ENCODE measurements at regions not wholly inside any gene's neighbourhood (a gene's known extent, or its start where the extent isn't known, plus 50 kb on each side); places are given as distances from the start of the nearest gene placed in this dataset.

DNA sequence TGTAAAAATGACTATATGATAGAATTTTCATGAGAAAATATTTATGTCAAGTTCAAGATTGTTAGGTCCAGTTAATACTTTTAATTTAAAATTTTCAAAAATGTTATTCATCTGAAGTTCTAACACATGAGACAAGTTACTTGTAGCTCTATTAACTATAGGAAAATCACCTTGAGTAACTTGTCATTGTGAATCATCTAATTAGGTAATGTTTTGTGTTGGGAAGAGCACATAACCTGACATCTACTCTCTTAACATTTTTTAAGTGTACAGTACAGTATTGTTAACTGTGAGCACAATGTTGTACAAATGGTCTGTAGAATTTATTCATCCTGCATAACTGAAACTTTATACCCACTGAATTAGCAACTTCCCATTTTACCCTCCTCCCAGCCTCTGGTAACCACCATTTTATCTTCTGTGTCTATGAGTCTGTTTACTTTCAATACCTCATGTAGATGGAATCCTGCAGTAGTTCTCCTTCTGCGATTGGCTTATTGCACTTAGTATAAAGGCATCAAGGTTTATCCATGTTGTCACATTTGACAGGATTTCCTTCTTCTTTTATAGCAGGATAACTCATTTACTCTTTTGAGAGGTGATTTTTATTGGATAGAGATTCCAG lies 54.6 kb downstream of the ARL4A start:
- DNase-seq (ENCODE audit: low read depth in 2 of 2) = peak in 1 of 2 donors; percentile 31

DNA sequence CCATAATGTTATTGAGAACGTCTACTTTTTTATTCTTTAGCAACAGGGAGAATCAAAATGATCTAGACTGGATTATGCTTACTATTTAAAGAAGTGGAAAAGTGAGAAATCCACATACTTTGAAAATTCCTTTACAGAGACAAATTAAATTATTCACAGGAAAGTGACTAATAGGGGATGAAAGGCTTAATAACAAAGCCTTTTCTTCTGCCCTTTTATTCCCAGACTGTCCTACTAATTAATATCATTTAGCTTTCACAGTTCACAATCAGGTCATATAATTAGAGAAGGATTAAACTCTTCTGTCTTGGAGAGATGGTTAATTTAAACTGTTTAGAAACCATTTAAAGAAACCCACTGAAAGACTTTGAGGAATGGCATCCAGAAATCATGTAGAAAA lies 58.8 kb downstream of the ARL4A start:
- DNase-seq (ENCODE audit: low read depth in 2 of 2) = peak in 1 of 2 donors; percentile 15

DNA sequence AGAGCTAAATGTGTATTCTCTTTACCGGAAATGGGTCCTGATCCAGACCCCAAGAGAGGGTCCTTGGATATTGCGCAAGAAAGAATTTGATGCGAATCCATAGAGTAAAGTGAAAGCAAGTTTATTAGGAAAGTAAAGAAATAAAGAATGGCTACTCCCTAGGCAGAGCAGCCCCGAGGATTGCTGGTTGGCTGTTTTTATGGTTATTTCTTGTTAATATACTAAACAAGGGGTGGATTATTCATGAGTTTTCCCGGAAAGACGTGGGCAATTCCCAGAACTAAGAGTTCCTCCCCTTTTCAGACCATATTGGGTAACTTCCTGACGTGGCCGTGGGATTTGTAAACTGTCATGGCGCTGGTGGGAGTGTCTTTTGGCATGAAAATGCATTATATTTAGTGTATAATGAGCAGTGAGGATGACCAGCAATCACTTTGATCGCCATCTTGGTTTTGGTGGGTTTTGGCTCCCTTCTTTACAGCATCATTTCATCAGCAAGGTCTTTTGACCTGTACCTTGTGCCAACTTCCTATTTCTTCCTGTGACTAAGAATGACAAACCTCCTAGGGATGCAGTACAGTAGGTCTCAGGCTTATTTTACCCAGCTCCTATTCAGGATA lies 60.4 kb downstream of the ARL4A start:
- DNase-seq (ENCODE audit: low read depth in 2 of 2) = peak in 1 of 2 donors; percentile 35

DNA sequence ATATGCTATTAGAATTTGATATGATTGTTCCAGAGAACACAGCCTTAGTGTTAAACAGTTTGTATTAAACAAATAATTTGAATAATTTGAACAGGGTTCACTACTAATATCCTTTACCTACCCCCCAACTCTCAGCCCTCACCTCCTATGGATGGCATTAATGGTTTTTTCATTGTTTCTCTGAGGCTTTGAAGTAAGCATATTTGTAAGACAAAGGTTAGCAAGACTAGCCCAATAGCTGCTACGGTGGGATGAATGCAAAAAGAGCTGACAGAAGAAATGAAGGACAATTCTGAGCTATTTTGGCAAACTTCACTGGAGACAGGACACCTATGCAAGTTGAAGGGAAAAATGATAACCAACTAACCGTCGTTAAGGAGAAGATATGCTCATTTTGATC lies 61.6 kb downstream of the ARL4A start:
- DNase-seq (ENCODE audit: low read depth in 2 of 2) = no peak

DNA sequence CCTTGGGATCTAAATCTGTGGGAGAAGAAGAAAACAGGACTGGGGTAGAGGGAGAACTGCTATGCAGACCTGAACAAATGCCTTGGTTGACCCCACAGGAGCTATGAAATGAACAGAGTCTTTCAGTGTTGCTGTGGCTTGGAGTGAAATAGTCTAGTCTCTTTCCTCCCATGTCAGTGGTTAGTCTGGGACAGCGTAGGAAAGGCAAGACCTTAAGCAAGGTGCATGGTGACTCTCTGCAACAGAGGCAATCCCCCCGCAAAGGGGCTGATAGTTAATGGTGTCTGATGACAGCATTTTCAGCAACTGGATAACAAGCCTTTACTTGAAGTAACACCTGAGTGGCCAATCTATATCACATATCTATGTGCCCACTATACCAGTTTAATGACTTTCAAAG lies 62.3 kb downstream of the ARL4A start:
- no peak for DNase-seq (ENCODE audit: low read depth in 2 of 2)

DNA sequence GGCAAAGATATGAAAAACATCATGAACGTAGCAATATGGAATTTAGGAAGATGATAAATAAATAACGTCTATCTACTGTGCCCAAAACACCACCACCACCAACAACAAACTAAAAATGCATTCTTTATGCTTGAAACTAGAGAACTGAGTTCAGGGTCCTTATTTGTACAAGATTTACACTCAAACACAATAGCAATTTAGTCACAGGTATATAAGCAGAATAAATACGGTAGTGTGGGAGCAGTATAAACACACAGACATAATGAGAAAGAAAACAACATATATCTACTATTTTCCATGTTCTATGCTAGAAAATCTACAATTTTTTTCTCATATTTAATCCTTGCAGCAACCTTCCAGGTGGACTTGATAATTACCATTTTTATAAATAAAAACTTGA lies 64.3 kb downstream of the ARL4A start:
- DNase-seq (ENCODE audit: low read depth in 2 of 2) = no peak

DNA sequence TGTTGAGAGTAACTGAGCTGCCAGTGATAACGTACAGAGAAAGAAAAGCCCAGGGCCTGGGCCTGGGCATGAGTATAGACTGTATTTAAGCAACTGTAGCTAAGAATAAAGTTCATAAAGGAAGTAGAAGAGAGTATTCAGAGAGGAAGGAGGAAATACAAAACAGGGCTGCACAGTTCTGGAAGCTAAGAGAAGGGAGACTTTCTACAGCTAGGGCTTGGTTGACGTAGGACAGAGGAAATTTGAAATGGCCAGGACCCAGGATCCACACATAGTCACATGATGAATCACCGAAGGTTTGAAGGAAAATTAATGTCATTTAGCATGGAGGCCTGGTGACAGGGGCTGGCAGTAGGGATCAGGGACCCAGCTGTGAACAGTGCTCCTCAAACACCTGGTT lies 66.7 kb downstream of the ARL4A start:
- peak; percentile 15 to 20 for DNase-seq (ENCODE audit: low read depth in 2 of 2)

DNA sequence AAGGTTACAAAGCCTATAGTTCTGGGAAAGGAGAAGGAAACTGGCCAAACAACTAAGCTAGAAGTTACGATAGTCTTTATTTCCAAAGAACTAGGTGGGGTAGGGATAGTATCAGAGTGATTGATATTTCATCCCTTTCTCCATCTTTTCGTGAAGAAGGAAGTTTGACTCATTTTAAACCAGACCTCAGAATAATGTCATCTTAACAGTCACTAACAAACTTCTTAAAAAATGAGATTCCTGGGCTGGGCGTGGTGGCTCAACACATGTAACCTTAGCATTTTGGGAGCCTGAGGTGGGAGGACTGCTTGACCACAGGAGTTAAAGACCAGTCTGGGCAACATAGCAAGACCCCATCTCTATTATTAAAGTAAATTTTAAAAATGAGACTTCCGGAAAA lies 69.4 kb downstream of the ARL4A start:
- peak in 1 of 2 donors; percentile 2 for DNase-seq (ENCODE audit: low read depth in 2 of 2)

DNA sequence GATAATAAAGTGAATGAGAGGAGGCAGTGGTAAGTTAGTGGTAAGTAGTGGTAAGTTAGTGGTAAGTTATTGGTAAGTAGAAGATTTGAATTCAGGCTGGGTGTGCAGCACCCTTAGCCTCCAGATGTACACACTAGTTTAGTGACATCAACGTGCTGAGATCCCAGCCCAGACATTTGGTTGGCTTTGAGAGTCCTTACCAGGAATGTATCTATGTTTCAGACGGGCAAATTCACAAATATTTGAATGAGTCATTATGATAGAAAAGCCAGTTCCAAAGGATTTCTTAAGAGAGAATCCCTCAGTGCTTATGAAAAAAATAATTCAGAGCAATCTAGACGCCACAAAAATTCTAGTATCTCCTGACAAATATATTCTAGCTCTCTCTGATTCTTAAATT lies 70.0 kb downstream of the ARL4A start:
- peak in 1 of 2 donors; percentile 11 for DNase-seq (ENCODE audit: low read depth in 2 of 2)

DNA sequence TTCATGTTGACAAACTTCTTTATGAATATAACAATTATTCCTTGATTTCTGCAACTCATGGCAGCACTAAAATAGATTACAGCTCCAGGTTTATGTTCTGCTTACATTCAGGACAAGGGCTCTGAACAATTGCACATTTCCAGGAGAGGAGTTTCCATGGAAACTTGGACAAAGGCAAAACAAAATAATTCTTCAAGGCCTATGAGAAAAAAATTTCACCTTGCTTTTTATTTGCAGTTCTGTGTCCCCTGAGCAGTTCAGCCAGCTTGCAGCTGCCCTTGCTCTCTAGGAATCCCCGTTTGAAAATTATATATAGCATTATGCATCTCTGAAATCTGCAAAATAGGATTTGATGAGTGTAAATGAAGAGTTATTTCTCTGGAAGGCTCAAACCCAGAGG lies 71.7 kb downstream of the ARL4A start:
- peak; percentile 68 to 72 for DNase-seq (ENCODE audit: low read depth in 2 of 2)

DNA sequence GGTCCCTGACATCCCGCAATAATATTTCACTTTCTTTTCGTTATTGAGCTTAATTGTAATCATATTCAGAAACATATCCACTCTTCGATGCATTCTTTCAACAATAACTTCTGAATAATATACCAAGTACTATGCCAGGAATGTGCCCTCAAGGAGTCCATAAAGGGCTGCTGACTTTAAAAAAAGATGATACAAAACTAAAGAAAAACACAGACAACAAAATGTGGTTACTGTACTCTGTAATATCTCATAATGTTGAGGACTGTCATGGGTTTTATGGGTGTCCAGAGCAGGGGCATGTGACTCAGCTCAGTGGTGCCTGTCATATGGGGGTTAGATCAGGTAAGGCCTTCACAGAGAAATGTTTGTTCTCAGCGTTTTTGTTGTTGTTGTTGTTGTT lies 73.7 kb downstream of the ARL4A start:
- no peak for DNase-seq (ENCODE audit: low read depth in 2 of 2)

DNA sequence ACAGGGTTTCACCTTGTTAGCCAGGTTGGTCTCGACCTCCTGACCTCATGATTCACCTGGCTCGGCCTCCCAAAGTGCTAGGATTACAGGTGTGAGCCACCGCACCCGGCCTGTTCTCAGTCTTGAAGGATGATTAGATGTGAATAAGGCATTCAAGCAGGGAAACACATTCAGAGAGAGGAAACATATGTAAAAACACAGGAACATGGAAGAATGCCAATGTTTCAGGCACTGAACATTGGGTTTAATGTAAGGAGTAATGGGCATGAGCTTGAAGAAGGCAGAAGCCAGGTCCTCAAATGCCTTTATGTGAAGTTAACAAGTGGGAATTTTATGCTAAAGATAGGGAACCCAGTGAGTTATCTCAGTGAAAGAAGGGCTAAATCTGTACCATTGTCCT lies 74.3 kb downstream of the ARL4A start:
- peak; percentile 36 to 43 for DNase-seq (ENCODE audit: low read depth in 2 of 2)

DNA sequence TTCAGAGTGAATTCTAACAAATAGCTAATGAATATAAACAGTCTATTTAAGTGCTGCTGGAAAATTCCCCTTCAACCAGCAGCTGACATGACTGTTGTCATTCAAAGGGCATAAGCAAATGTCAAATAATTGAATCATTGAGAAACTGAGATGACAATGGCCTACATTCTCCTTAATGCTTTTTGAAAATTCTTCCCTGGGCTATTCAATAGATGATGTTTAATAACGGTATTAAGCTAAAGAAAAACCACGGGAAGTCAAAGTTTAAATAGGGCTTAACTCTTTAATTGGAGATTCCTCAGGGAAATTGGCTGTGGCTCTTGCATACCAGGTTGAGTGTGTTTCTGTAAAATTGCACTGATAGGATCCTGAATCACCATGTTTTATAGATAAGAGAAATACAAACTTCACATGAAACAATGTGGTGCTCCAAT lies 77.0 kb downstream of the ARL4A start:
- DNase-seq (ENCODE audit: low read depth in 2 of 2) = no peak

DNA sequence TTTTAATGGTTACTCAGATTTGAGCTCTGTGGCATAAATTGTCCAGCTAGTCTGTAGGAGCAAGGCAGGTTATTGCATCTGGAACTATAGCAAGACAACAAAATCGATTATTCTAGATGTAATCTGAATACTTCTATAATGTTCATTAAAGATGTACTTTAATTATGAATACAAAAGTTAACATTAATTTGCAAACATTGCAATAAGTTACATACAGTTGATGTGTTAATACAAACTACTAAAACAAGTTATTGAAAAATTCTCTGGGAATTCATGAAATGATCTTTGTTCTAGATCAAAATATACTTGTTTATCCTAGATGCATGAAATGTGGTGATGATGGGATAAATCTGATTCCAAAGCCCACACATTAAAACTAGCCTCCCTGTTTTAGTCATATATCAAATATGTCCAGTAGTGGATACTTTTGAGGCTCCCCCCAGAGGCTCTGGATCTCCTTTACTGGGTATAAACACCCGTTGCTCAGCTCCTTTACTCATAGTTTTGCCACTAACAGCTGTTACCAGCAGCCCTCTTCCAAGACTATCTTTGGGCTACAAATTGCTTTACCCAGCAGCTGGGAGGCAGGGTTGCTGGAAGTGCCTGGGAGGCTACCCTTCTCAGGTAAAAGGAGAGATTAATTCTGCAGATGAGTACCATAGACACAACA lies 78.1 kb downstream of the ARL4A start:
- no peak for DNase-seq (ENCODE audit: low read depth in 2 of 2)

DNA sequence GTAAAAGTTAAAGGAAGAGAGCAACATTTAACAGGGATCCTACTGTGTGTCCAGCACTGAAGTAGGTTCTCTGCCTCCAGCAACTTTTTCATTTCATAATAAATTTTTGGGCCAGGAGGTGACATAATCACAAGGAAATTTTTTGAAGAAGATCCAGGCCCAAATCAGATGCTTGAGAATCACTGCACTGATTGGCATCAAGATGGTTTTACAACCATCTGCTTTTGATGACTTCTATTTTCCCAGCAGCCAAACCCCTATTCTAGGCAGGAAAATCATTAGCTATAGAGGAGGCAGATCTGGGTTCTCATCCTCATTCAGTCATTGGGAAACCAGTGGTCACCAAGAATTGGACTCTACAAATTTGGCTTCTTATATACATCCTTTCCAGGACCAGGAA lies 79.0 kb downstream of the ARL4A start:
- no peak for DNase-seq (ENCODE audit: low read depth in 2 of 2)

DNA sequence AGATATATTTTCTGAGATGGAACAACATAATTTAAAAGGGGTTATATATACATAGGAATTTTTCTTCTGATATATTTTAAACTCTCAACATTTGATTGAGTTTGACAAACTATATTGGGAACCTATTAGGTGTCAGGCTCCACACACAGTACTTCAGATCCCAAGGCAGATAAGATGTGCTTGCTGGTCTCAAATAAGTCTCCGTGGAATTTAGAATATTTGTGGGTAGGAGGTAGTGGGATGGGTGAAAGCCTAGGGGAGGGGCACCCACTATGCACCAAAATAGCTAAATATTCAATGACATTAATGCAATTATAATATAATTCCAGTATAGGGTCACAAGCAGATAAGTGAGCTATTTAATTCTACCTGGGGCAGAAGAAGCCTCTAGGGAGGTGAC lies 81.5 kb downstream of the ARL4A start:
- no peak for DNase-seq (ENCODE audit: low read depth in 2 of 2)

DNA sequence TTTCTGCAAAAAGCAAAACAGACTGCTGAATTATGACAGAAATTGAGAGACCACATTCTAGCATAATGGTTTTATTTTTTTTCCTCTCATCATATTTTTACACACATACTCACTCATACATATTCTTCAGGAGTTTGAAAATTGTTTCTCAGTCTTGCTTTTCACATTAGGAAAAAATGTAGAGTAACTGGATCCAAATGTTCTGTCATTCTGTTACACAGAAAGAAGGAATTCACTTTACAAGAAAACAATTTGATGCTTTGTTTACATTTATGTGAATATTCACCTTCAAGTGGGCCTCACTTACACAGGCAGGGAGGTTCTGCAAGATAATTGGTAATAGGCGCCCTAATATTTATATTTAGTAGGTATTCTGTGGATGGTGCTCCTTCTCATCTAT lies 82.0 kb downstream of the ARL4A start:
- DNase-seq (ENCODE audit: low read depth in 2 of 2) = no peak

DNA sequence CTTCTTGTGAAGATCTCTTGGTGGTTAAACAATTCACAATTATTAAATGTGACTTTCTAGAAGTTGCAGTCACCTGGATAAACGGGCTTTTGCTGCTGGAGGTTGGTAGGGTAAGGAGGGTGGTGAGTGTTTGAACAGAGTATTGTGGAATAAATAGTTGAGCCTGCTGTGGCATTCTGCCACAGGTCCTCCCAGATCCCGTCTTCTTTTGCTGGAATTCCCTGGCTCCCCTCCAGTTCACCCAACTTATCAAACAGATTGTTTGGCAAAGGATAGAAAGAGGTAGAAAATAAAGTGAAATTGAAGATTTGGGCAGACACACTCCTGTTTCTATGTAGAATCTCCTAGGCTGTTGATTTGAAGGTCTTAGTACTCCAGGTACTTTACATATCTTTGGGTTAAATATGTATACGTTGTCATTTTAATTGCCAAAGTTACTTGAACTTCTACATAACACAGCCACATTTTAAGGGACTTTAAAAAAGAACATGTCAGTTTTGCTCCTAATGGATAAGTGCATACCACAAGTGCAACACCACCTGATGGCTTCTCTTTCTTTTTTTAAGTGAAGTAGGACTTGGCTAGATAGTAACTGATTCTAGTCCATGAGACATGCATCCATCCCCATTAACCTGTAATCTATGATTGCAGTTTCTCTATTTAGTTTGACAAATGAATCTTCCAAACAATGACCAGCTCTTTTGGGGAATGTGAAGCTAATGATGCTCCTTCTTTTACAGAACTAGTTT lies 83.0 kb downstream of the ARL4A start:
- DNase-seq (ENCODE audit: low read depth in 2 of 2) = peak; percentile 35 to 69

DNA sequence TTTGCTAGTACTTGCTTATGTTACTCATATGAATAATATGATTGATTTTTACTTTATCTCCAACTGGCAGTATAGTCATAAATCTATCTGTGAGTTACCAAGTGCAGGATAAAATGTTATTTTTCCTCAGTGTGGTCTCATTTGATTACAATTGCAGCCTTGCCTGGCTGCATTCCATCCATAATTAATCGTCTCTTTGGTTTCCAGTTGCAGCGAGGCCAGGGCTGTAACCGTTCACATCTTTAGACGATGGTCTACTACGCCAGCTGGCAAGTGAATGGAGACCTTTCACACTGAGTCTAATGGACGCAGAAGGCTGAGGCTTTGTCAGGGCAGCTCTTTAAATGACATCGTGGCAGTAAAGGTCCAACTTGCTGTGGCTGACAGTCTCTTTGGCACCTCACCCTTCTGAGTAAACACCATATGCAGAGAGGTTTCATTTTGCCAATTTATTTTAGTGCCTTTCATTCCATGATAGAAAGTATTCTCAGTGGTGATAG lies 84.0 kb downstream of the ARL4A start:
- DNase-seq (ENCODE audit: low read depth in 2 of 2) = peak; percentile 88 to 95

DNA sequence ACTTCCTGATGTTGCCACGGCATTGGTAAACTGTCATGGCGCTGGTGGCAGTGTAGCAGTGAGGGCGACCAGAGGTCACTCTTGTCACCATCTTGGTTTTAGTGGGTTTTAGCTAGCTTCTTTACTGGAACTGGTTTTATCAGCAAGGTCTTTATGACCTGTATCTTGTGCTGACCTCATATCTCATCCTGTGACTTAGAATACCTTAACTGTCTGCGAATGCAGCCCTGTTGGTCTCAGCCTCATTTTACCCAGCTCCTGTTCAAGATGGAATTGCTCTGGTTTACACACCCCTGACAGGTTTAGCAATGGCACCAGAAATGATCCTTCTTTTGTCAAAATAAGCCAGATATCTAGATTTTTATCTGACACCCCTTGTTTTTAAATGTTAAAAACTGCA lies 85.3 kb downstream of the ARL4A start:
- DNase-seq (ENCODE audit: low read depth in 2 of 2) = no peak

DNA sequence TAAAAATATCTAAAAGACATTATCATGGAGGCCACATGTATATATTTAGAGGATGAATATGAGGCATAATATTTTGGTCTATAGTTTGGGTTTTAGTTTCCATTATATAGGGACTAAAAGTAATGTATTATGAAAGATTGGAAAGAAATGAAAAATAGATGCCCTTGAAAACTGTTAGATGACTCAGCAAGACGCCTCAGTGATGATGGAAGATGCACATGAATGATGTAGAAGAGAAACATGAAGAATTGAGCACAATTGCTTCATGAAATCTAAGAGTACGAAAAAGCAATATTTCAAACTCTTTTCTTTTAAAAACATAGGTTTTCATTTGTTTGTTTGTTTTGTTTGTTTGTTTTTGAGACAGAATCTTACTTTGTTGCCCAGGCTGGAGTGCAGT lies 89.8 kb downstream of the ARL4A start:
- DNase-seq (ENCODE audit: low read depth in 2 of 2) = no peak

DNA sequence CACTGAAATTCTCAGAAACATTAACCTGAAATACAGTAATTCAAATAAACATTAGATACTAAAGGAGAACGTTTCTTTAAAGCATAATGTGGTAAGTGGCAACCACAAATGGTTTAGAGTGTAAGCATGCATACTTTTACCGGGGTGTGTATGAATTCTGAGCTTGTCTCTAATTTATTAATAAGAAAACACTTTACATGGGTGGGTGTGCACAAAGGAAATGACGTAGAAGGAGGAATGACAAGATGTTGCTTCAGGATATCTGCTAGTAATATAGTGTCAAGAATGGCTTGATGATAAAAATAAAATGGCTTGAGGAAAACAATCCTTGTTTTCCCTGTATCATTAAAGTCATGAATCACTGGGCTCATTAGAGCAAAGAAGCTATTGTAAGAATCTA lies 92.5 kb downstream of the ARL4A start:
- DNase-seq (ENCODE audit: low read depth in 2 of 2) = no peak

Data from lung microvascular endothelial cell (primary cell).